IMR-90 (cell line): ENCODE measurements at regions not wholly inside any gene's neighbourhood (a gene's known extent, or its start where the extent isn't known, plus 50 kb on each side); places are given as distances from the start of the nearest gene placed in this dataset.
A peak's percentile ranks its signal among the peaks of the same experiment; 100 is the strongest.

Experiments used
- ATAC-seq: fragments of 200-7000 bp; cut with Tn5 transposase; 2 replicates; pipeline ENCODE4 v1.9.1; 2020; ENCODE audit warnings: low read depth, mild to moderate bottlenecking, moderate library complexity
- BruUV-seq: library from RNA; stranded (reverse); fragments of 400-500 nt; replicated peaks from 2 replicates; lab custom pipeline; 2021; lab: Mats Ljungman, UMichigan
- CTCF ChIA-PET: fragments of 300-600 bp; formaldehyde crosslinking; extraction: SDS; loops from one replicate; lab custom pipeline; 2021; ENCODE audit warnings: antibody characterized with exemption; lab: Yijun Ruan, JAX
- POLR2A ChIA-PET: fragments of 300-600 bp; sonication (Branson Sonifier 250); formaldehyde crosslinking; loops from one replicate; lab custom pipeline; 2022; ENCODE audit warnings: antibody characterized with exemption; ENCODE audit not compliant: unreplicated experiment; lab: Charles Lee
- DNase-seq: peaks from one replicate; pipeline ENCODE4 v3.0.0; 2013
- H2AFZ ChIP-seq: replicated peaks from 2 replicates; pipeline ENCODE3; 2013; ENCODE audit warnings: low read length, mild to moderate bottlenecking; ENCODE audit not compliant: poor library complexity
- H2AK5ac ChIP-seq: 2 replicates; pipeline ENCODE4 v1.6.1; 2013; ENCODE audit warnings: low read depth, low read length, inconsistent platforms
- H2AK9ac ChIP-seq: replicated peaks from 2 replicates; pipeline ENCODE3; 2013; ENCODE audit warnings: mild to moderate bottlenecking, low read depth, low read length, moderate library complexity; ENCODE audit not compliant: poor library complexity
- H2BK120ac ChIP-seq: 2 replicates; pipeline ENCODE4 v1.6.1; 2013; ENCODE audit warnings: low read depth, low read length, inconsistent platforms
- H2BK15ac ChIP-seq: 3 replicates; pipeline ENCODE4 v1.6.1; 2013; ENCODE audit warnings: low read depth, low read length, inconsistent platforms
- H2BK20ac ChIP-seq: 2 replicates; pipeline ENCODE4 v1.6.1; 2013; ENCODE audit warnings: low read depth, mild to moderate bottlenecking, inconsistent platforms, low read length, moderate library complexity
- H2BK5ac ChIP-seq: 2 replicates; pipeline ENCODE4 v1.6.1; 2013; ENCODE audit warnings: mild to moderate bottlenecking, low read depth, low read length, inconsistent platforms; ENCODE audit not compliant: poor library complexity, severe bottlenecking
- H3K14ac ChIP-seq: replicated peaks from 2 replicates; pipeline ENCODE4 v1.6.1; 2013; ENCODE audit warnings: low read depth, low read length, inconsistent platforms
- H3K18ac ChIP-seq: 2 replicates; pipeline ENCODE4 v1.6.1; 2013; ENCODE audit warnings: low read depth, low read length, control low read depth
- H3K23ac ChIP-seq: 2 replicates; pipeline ENCODE4 v1.6.1; 2013; ENCODE audit warnings: low read depth, low read length, inconsistent platforms
- H3K27ac ChIP-seq: 2 replicates; pipeline ENCODE4 v1.5.1; 2013; ENCODE audit warnings: mild to moderate bottlenecking, control low read depth, low read length; ENCODE audit not compliant: insufficient read depth
- H3K27me3 ChIP-seq: 2 replicates; pipeline ENCODE4 v1.6.1; 2013; ENCODE audit warnings: low read length; ENCODE audit not compliant: control insufficient read depth, insufficient read depth
- H3K36me3 ChIP-seq: 2 replicates; pipeline ENCODE4 v1.6.1; 2013; ENCODE audit warnings: low read length, mixed read lengths; ENCODE audit not compliant: control insufficient read depth, insufficient read depth
- H3K4ac ChIP-seq: 2 replicates; pipeline ENCODE4 v1.6.1; 2013; ENCODE audit warnings: low read depth, low read length, inconsistent platforms
- H3K4me1 ChIP-seq: 2 replicates; pipeline ENCODE4 v1.6.1; 2013; ENCODE audit warnings: low read length, mixed read lengths; ENCODE audit not compliant: control insufficient read depth, insufficient read depth
- H3K4me2 ChIP-seq: 2 replicates; pipeline ENCODE4 v1.6.1; 2013; ENCODE audit warnings: low read depth, mild to moderate bottlenecking, control low read depth, low read length, moderate library complexity
- H3K4me3 ChIP-seq: 2 replicates; pipeline ENCODE4 v1.5.1; 2013; ENCODE audit warnings: low read depth, mild to moderate bottlenecking, control low read depth, low read length, moderate library complexity; ENCODE audit not compliant: insufficient read depth
- H3K56ac ChIP-seq: 2 replicates; pipeline ENCODE4 v1.6.1; 2013; ENCODE audit warnings: low read length, inconsistent platforms; ENCODE audit not compliant: insufficient read depth; ENCODE audit errors: extremely low read depth
- H3K79me1 ChIP-seq, 2 experiments: 2 replicates each; pipeline ENCODE4 v1.6.1; 2013; ENCODE audit warnings: low read length in 2 of 2, inconsistent platforms in 1 of 2, low read depth in 1 of 2
- H3K9ac ChIP-seq: 2 replicates; pipeline ENCODE4 v1.6.1; 2013; ENCODE audit warnings: low read depth, low read length, control low read depth
- H3K9me1 ChIP-seq: 2 replicates; pipeline ENCODE4 v1.6.1; 2013; ENCODE audit warnings: low read length, inconsistent platforms; ENCODE audit not compliant: insufficient read depth
- H3K9me3 ChIP-seq: 2 replicates; pipeline ENCODE4 v1.6.1; 2013; ENCODE audit warnings: low read length; ENCODE audit not compliant: control insufficient read depth, insufficient read depth
- H4K20me1 ChIP-seq: 2 replicates; pipeline ENCODE4 v1.6.1; 2013; ENCODE audit warnings: low read length, inconsistent platforms; ENCODE audit not compliant: insufficient read depth
- H4K5ac ChIP-seq: 2 replicates; pipeline ENCODE4 v1.6.1; 2013; ENCODE audit warnings: mild to moderate bottlenecking, low read depth, low read length, control low read depth
- H4K8ac ChIP-seq, 2 experiments: 2 replicates each; pipeline ENCODE4 v1.6.1; 2013; ENCODE audit warnings: low read depth in 2 of 2, low read length in 2 of 2, control low read depth in 1 of 2, inconsistent platforms in 1 of 2
- H4K91ac ChIP-seq: 2 replicates; pipeline ENCODE4 v1.6.1; 2013; ENCODE audit warnings: low read depth, low read length, inconsistent platforms; ENCODE audit not compliant: insufficient read depth
- BHLHE40 ChIP-seq: fragments of 150-350 bp; IDR thresholded peaks from 2 replicates; pipeline ENCODE4 v1.6.1; 2016; ENCODE audit warnings: mild to moderate bottlenecking, low read depth, low read length
- MAFK ChIP-seq: IDR thresholded peaks from 2 replicates; pipeline ENCODE4 v1.6.1; 2012; ENCODE audit warnings: low read depth, low read length, improper control_type of control experiment
- WGBS, 2 experiments: methylation state at CpG; one replicate each; pipeline versions ENCODE4 v1.1.5 to v1.1.7; 2013; ENCODE audit warnings: missing lambda C conversion rate in 2 of 2; ENCODE audit not compliant: insufficient read length in 1 of 2; ENCODE audit errors: extremely low coverage in 2 of 2; 5-methylcytosine and 5-hydroxymethylcytosine counted together
- dilution Hi-C: fragments of 300-500 bp; cut with HindIII; formaldehyde crosslinking; loops from one replicate; pipeline ENCODE4 v1.14.3; 2018; ENCODE audit warnings: low sequenced_read_pairs; ENCODE audit not compliant: unreplicated experiment
- in situ Hi-C: fragments of 300-500 bp; cut with MboI; formaldehyde crosslinking; loops from 3 replicates; pipeline ENCODE4 v1.14.3; 2019; ENCODE audit warnings: low sequenced_read_pairs, inconsistent platforms, mixed read lengths
- intact Hi-C: fragments of 100-400 bp; cut with micrococcal nuclease; formaldehyde crosslinking; loops from 2 replicates; pipeline ENCODE4 v1.10.0; 2022

DNA sequence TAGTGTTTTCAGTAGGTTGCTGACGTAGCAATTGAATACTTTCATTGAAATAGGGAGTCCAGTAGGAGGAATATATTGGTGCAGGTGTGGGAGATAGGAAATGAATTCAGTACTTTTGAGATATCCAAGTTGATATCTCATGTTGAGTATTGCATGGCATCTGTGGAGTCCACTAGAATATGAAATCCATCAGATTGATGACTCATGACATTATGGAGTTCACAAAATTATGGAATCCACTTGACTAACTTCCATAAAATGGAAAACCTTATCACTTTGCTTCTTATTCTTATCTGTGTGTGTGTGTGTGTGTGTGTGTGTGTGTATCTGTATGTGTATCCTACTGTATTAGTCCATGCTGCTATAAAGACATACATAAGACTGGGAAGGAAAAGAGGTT lies 513.5 kb upstream of the ZEB2 start:
- no peak overlapping the region for H3K27ac ChIP-seq
- 100% methylated on average over 1 of the region's 1 CpG; no CpG with 5 or more reads in 1 of the 2 experiments for WGBS, 2 experiments

More for the DNA sequence above, 513.5 kb upstream of the ZEB2 start:
- Histone ChIP-seq H4K91ac (no peak overlapping the region), H3K9me3 (no peaks in the 10 kb centered on the region), H2AK9ac (no peak overlapping the region), H3K14ac (no peak overlapping the region), H3K36me3 (no peaks in the 10 kb centered on the region), H3K27me3 (no peaks in the 10 kb centered on the region), H2BK15ac (no peak overlapping the region), H2BK5ac (no peak overlapping the region), H3K79me1 (no peaks in the 10 kb centered on the region), H4K5ac (no peak overlapping the region), H3K56ac (no peak overlapping the region), H3K9me1 (no peaks in the 10 kb centered on the region), H3K4me3 (no peak overlapping the region), H3K4me2 (no peak overlapping the region), H4K8ac (no peak overlapping the region), H2BK20ac (no peak overlapping the region), H3K18ac (no peak overlapping the region), H4K20me1 (no peaks in the 10 kb centered on the region), H2AFZ (no peak overlapping the region), H3K9ac (no peak overlapping the region), H2AK5ac (no peak overlapping the region), H3K23ac (no peak overlapping the region), H3K4me1 (peaks cover 8% of the 10 kb centered on the region), H2BK120ac (no peak overlapping the region), H3K4ac (no peak overlapping the region)
- in situ Hi-C loops, result no loop called here
- POLR2A ChIA-PET, result no interaction called here
- ATAC-seq, result no peak
- dilution Hi-C loops, result no loop called here
- DNase-seq, result no peak
- intact Hi-C loops, result no loop called here
- BruUV-seq, result no TSS peak
- CTCF ChIA-PET, result no interaction called here
- peak; percentile 24; the same call in 1 of the 2 replicates for TF ChIP-seq MAFK
- TF ChIP-seq BHLHE40, result no peak
